NCI-H2107 (cell line): ENCODE measurements at regions not wholly inside any gene's neighbourhood (a gene's known extent, or its start where the extent isn't known, plus 50 kb on each side); places are given as distances from the start of the nearest gene placed in this dataset.
"Not testable (repeated sequence)": the region's sequence is repeated elsewhere in the genome, so short reads cannot be mapped to it uniquely, and the experiment has no call there.

Experiments used
- DNase-seq: peaks from one replicate; lab custom pipeline; 2025; lab: John Stamatoyannopoulos, UW

- DNase-seq: no peak
Observed at GRCh38 chrX:40891798-40892197, 156.5 kb upstream of the MED14 start.

GRCh38 chrX:40893251-40893910 lies 158.0 kb upstream of the MED14 start:
- no peak for DNase-seq

- DNase-seq: no peak
Observed at GRCh38 chrX:40895246-40895645, 159.9 kb upstream of the MED14 start.

GRCh38 chrX:40897718-40898270 lies 162.5 kb upstream of the MED14 start:
- peak; percentile 27 for DNase-seq

- not testable (repeated sequence) for DNase-seq
Observed at GRCh38 chrX:40904739-40905138, 169.4 kb upstream of the MED14 start.

GRCh38 chrX:40908026-40908425 lies 172.7 kb upstream of the MED14 start:
- no peak for DNase-seq

- DNase-seq: no peak
Observed at GRCh38 chrX:40908857-40909475, 173.6 kb upstream of the MED14 start.

GRCh38 chrX:40912166-40912565 lies 173.1 kb upstream of the USP9X start:
- peak; percentile 90 for DNase-seq

- DNase-seq: peak; percentile 77
Observed at GRCh38 chrX:40912576-40912975, 172.7 kb upstream of the USP9X start.

- no peak for DNase-seq
Observed at GRCh38 chrX:40920351-40920750, 164.9 kb upstream of the USP9X start.

- DNase-seq: no peak
Observed at GRCh38 chrX:40922307-40922706, 162.9 kb upstream of the USP9X start.

GRCh38 chrX:40926739-40927427 lies 158.4 kb upstream of the USP9X start:
- DNase-seq: not testable (repeated sequence)

- no peak for DNase-seq
Observed at GRCh38 chrX:40928076-40928475, 157.2 kb upstream of the USP9X start.

- no peak for DNase-seq
Observed at GRCh38 chrX:40931921-40932320, 153.3 kb upstream of the USP9X start.

GRCh38 chrX:40933132-40933705 lies 152.0 kb upstream of the USP9X start:
- DNase-seq: no peak

- DNase-seq: no peak
Observed at GRCh38 chrX:40933706-40934425, 151.4 kb upstream of the USP9X start.

GRCh38 chrX:40936827-40937226 lies 148.4 kb upstream of the USP9X start:
- DNase-seq: no peak

GRCh38 chrX:40938423-40938822 lies 146.8 kb upstream of the USP9X start:
- no peak for DNase-seq

- no peak for DNase-seq
Observed at GRCh38 chrX:40943093-40943641, 142.1 kb upstream of the USP9X start.

GRCh38 chrX:40945361-40945713 lies 139.9 kb upstream of the USP9X start:
- peak; percentile 41 for DNase-seq

GRCh38 chrX:40947276-40947675 lies 138.0 kb upstream of the USP9X start:
- no peak for DNase-seq

GRCh38 chrX:40949071-40949470 lies 136.2 kb upstream of the USP9X start:
- no peak for DNase-seq
